ENCODE measurements at regions not wholly inside any gene's neighbourhood (a gene's known extent, or its start where the extent isn't known, plus 50 kb on each side); places are given as distances from the start of the nearest gene placed in this dataset.

GRCh38 chr2:181185948-181186347, 205.5 kb downstream of the UBE2E3 start:
- ChIA-PET CTCF (no interaction called here), POLR2A (ENCODE audit: low non-redundant PET) (no interaction called here)
- H3K27ac ChIP-seq: no peak overlapping the region
- no peak for DNase-seq (ENCODE audit: low spot score)
- TF ChIP-seq CTCF (conservative IDR thresholded peaks at IDR 0.05; ENCODE audit: low read depth): no peak

GRCh38 chr2:181188605-181189004, 208.2 kb downstream of the UBE2E3 start:
- POLR2A ChIA-PET (ENCODE audit: low non-redundant PET): no interaction called here
- no peak overlapping the region for H3K27ac ChIP-seq
- CTCF ChIA-PET: no interaction called here
- TF ChIP-seq CTCF (conservative IDR thresholded peaks at IDR 0.05; ENCODE audit: low read depth): no peak
- DNase-seq (ENCODE audit: low spot score): no peak

GRCh38 chr2:181189951-181190350, 209.5 kb downstream of the UBE2E3 start:
- TF ChIP-seq CTCF (conservative IDR thresholded peaks at IDR 0.05; ENCODE audit: low read depth): no peak
- no peak overlapping the region for H3K27ac ChIP-seq
- ChIA-PET POLR2A (ENCODE audit: low non-redundant PET) (no interaction called here), CTCF (no interaction called here)
- no peak for DNase-seq (ENCODE audit: low spot score)

GRCh38 chr2:181190711-181191110, 210.3 kb downstream of the UBE2E3 start:
- ChIA-PET POLR2A (ENCODE audit: low non-redundant PET) (no interaction called here), CTCF (no interaction called here)

GRCh38 chr2:181193550-181193949, 213.1 kb downstream of the UBE2E3 start:
- CTCF ChIA-PET: interaction anchor here (0.5 kb wide), 1 partner anchor 263 kb away, joined by 3 read pairs; no protein-coding TSS in a partner anchor
- POLR2A ChIA-PET (ENCODE audit: low non-redundant PET): no interaction called here
- TF ChIP-seq CTCF (conservative IDR thresholded peaks at IDR 0.05; ENCODE audit: low read depth): no peak

More at GRCh38 chr2:181190711-181191110, 210.3 kb downstream of the UBE2E3 start:
- no peak for TF ChIP-seq CTCF (conservative IDR thresholded peaks at IDR 0.05; ENCODE audit: low read depth)
- H3K27ac ChIP-seq: no peak overlapping the region
- DNase-seq (ENCODE audit: low spot score): no peak

GRCh38 chr2:181196401-181196800, 216.0 kb downstream of the UBE2E3 start:
- ChIA-PET POLR2A (ENCODE audit: low non-redundant PET) (no interaction called here), CTCF (no interaction called here)
- TF ChIP-seq CTCF (conservative IDR thresholded peaks at IDR 0.05; ENCODE audit: low read depth): no peak
- H3K27ac ChIP-seq: no peak overlapping the region
- no peak for DNase-seq (ENCODE audit: low spot score)

More at GRCh38 chr2:181193550-181193949, 213.1 kb downstream of the UBE2E3 start:
- H3K27ac ChIP-seq: no peak overlapping the region
- no peak for DNase-seq (ENCODE audit: low spot score)
